Activated CD4-positive, alpha-beta T cell treated with anti-CD3 and anti-CD28 coated beads, Interleukin-2, amount 10 ng/mL, durations not matched to agents 24 days and 14 days (primary cell): ENCODE measurements at regions not wholly inside any gene's neighbourhood (a gene's known extent, or its start where the extent isn't known, plus 50 kb on each side); places are given as distances from the start of the nearest gene placed in this dataset.

ENCODE experiments used
- DNase-seq: peaks from one replicate; pipeline ENCODE4 v3.0.0; 2022
- H3K27ac Mint-ChIP-seq: one replicate; pipeline ENCODE4 v1.8.0; 2022; ENCODE audit warnings: mild to moderate bottlenecking, mixed read lengths
- H3K27me3 Mint-ChIP-seq: one replicate; pipeline ENCODE4 v1.8.0; 2022; ENCODE audit warnings: mixed read lengths
- H3K36me3 Mint-ChIP-seq: one replicate; pipeline ENCODE4 v1.8.0; 2022; ENCODE audit warnings: low read depth, mild to moderate bottlenecking, mixed read lengths
- H3K4me1 Mint-ChIP-seq: one replicate; pipeline ENCODE4 v1.8.0; 2021; ENCODE audit warnings: mixed read lengths
- H3K4me3 Mint-ChIP-seq: one replicate; pipeline ENCODE4 v1.8.0; 2022; ENCODE audit warnings: mild to moderate bottlenecking, moderate library complexity, mixed read lengths
- H3K9me3 Mint-ChIP-seq: one replicate; pipeline ENCODE4 v1.8.0; 2021; ENCODE audit warnings: mixed read lengths
- intact Hi-C: fragments of 100-400 bp; cut with micrococcal nuclease; formaldehyde crosslinking; loops from one replicate; pipeline ENCODE4 v1.15.1; 2023

DNA sequence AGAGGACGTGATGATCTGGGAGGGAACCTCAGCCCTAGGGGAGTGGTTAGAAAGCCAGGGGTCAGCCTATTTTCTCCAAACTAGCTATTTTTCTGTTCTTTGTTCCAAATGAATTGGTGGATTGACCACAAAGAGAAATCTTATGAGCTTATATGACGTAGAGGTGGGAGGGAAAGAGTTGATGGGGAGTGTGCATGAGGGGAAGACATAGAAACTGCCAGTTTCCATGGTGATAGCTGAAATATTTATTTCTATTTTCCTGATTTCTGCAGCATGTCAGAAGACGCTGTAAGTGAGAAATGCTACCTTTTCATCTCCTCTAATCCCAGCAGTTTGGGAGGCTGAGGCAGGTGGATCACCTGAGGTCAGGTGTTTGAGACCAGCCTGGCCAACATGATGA, 51.4 kb upstream of the CISTR start:
- no peak overlapping the region for H3K4me3 Mint-ChIP-seq
- H3K4me1 Mint-ChIP-seq: no peaks in the 10 kb centered on the region
- intact Hi-C loops: no loop called here
- DNase-seq: no peak
- H3K27me3 Mint-ChIP-seq: peaks cover 47% of the 10 kb centered on the region
- H3K36me3 Mint-ChIP-seq: no peaks in the 10 kb centered on the region
- H3K9me3 Mint-ChIP-seq: no peaks in the 10 kb centered on the region
- no peak overlapping the region for H3K27ac Mint-ChIP-seq

DNA sequence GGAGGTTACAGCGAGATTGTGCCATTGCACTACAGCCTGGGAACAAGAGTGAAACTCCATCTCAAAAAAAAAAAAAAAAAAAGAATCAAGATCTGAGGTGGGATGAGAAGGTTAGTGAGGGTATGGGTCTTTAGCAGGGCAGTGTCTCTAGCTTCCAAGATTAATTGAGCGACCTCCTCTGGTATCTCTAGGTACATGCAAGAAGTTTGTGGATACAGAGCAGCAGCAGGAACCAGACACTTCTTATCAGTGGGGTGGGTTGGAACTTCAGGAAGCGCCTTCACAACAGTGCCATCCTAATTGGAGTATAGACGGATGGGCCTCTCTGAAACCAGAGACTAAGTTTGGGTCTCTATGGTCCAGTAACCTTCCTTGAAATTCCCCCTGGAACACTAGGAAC, 51.9 kb upstream of the CISTR start:
- Mint-ChIP-seq H3K4me1 (no peaks in the 10 kb centered on the region), H3K9me3 (no peaks in the 10 kb centered on the region), H3K27ac (no peak overlapping the region), H3K36me3 (no peaks in the 10 kb centered on the region), H3K4me3 (no peak overlapping the region), H3K27me3 (peaks cover 43% of the 10 kb centered on the region)
- no peak for DNase-seq
- intact Hi-C loops: no loop called here

DNA sequence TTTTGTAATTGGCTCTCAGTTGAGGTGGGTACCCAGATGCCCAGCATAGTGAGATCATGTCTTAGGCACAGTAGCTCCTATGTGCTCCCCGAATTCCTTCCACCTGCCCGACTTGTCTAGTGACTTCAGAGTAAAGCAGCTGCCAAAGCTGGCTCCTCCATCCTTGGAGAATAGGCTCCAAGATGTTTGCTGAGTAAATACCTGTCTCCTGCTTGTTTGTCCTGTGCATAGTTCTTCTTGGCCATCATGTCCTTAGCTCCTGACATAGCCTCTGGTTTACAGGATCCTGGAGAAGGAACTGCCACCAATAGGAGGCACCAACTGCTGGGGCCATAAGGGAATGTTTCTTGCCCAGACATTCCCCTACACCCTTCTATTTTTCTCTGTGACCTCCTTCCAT, 52.6 kb upstream of the CISTR start:
- no peak overlapping the region for H3K27ac Mint-ChIP-seq
- H3K4me1 Mint-ChIP-seq: no peaks in the 10 kb centered on the region
- no peaks in the 10 kb centered on the region for H3K36me3 Mint-ChIP-seq
- intact Hi-C loops: no loop called here
- no peaks in the 10 kb centered on the region for H3K9me3 Mint-ChIP-seq
- no peak overlapping the region for H3K4me3 Mint-ChIP-seq
- DNase-seq: no peak
- H3K27me3 Mint-ChIP-seq: peaks cover 36% of the 10 kb centered on the region

DNA sequence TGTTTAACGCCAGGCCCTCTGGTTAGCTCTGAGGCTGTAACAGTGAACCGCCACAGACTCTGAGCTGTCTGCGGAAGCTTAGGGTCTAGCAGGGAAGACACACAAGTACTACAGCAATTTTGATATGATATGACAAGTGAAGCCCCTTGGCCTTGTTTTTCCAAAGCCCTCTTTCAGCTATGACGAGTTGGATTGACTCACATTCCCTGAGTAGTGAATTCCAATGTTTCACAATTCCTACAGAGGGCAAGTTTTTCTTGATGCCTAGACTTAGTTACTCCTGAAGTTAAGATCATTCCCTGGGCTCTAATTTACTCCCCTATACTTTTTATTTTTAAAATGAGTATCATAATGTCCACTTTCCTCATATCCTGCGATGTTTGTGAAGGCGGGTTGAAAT, 53.3 kb upstream of the CISTR start:
- Mint-ChIP-seq H3K4me1 (no peaks in the 10 kb centered on the region), H3K4me3 (no peak overlapping the region), H3K36me3 (no peaks in the 10 kb centered on the region), H3K27me3 (peaks cover 36% of the 10 kb centered on the region), H3K9me3 (no peaks in the 10 kb centered on the region), H3K27ac (no peak overlapping the region)
- intact Hi-C loops: no loop called here
- DNase-seq: no peak

DNA sequence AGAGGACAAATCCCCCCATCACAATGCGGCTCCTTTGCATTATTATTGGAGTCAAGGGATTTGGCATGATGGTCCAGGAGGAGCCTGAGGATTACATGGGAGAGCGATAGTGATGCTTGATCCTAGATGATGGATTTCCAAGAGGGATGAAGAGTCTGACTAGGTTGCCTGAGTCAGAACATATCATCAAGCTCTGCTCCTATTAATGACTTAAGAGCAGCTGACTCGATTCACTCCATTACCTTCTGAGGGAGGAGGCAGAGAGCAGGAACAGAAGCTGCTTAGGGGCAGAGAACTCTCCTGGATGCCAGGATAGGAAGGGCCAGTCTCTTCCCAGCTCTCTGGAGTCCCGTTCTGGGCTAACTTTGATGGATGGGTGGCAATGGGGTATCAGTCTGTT, 54.0 kb upstream of the CISTR start:
- peaks cover 35% of the 10 kb centered on the region for H3K27me3 Mint-ChIP-seq
- no peaks in the 10 kb centered on the region for H3K4me1 Mint-ChIP-seq
- intact Hi-C loops: no loop called here
- H3K36me3 Mint-ChIP-seq: no peaks in the 10 kb centered on the region
- no peak for DNase-seq
- H3K27ac Mint-ChIP-seq: no peak overlapping the region
- H3K9me3 Mint-ChIP-seq: no peaks in the 10 kb centered on the region
- H3K4me3 Mint-ChIP-seq: no peak overlapping the region

DNA sequence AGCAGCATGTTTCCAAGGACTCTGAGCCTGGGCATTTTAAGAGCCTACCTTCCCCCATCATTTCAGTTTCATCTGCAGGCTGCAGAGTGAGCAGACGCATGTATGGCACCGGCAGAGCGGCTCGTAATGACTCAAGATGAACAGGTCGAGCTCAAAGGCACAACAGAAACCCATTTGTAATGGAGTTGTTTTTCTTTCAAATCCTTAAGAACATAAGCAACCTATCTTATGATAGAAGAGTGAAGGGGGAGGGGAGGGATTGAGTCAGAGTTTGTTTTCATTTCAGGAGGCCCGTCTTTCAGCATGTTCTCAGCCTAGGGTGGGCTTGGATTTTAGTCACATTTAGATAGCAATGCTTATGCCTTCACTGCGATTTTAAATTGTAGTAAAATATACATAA, 54.9 kb upstream of the CISTR start:
- no peak for DNase-seq
- Mint-ChIP-seq H3K4me3 (no peak overlapping the region), H3K36me3 (no peaks in the 10 kb centered on the region), H3K4me1 (no peaks in the 10 kb centered on the region), H3K9me3 (no peaks in the 10 kb centered on the region), H3K27me3 (peaks cover 28% of the 10 kb centered on the region), H3K27ac (no peak overlapping the region)
- intact Hi-C loops: no loop called here

DNA sequence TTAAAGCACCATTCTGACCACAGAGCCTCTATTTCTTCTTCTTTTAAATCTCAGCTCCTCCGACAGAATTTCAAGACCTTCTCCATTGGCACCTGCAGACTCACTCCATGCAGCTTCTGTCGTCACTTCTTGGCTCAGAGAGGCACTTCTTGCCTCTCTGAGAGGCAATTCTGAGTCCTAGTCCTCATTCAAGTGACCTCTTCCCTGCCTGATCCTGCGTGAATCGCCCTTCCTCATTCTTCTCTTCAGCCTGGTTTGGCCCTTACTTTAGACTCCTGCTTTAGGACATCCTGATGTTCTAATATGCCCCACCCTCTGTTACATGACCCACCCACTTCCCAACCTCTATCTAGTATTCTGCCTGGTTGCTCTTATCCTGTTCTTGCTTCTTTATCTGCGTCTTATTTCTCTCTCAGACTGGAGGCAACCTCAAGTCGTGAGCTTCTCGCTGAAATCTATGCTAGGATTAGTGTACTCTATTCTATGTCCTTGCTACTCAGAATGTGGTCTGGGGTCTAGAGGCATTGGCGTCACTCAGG, 55.6 kb upstream of the CISTR start:
- no peak for DNase-seq
- Mint-ChIP-seq H3K9me3 (no peaks in the 10 kb centered on the region), H3K4me1 (no peaks in the 10 kb centered on the region), H3K4me3 (no peak overlapping the region), H3K27me3 (peaks cover 28% of the 10 kb centered on the region), H3K36me3 (no peaks in the 10 kb centered on the region), H3K27ac (no peak overlapping the region)
- intact Hi-C loops: no loop called here

DNA sequence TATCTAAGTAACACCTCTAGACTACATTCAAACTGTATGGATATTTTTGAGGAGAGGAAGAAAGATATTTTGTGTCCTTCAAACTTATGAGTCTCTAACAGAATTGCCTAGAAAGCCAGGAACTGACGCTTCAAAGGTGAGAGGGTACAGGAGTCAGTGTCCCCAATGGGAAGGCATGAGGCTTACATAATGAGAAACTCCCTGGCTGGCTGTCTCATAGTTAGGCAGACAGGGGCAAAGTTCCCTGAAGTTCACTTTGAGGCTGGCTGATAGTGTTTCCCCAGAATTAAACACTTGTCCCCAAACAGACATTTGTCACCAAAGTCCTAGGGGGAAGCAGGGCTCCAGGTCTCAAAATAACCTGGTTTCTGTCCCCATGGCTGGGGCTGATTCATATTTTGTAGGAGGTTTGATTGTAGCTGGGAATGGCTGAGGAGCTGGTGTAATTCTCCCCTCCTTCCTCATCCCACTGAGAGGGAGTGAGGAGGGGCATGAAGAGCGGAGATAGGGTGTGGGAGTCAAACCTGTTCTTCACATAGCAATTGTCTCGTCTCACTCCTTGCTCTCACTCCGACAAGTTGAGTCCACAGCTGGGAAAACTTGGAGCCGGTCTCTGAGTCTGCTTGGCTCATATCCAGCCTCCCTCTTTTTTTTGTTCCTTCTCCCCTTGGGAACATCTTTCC, 56.4 kb upstream of the CISTR start:
- no peaks in the 10 kb centered on the region for H3K9me3 Mint-ChIP-seq
- no peaks in the 10 kb centered on the region for H3K4me1 Mint-ChIP-seq
- no peak overlapping the region for H3K4me3 Mint-ChIP-seq
- H3K27me3 Mint-ChIP-seq: peaks cover 24% of the 10 kb centered on the region
- no peak overlapping the region for H3K27ac Mint-ChIP-seq
- no peak for DNase-seq
- H3K36me3 Mint-ChIP-seq: no peaks in the 10 kb centered on the region
- intact Hi-C loops: no loop called here

DNA sequence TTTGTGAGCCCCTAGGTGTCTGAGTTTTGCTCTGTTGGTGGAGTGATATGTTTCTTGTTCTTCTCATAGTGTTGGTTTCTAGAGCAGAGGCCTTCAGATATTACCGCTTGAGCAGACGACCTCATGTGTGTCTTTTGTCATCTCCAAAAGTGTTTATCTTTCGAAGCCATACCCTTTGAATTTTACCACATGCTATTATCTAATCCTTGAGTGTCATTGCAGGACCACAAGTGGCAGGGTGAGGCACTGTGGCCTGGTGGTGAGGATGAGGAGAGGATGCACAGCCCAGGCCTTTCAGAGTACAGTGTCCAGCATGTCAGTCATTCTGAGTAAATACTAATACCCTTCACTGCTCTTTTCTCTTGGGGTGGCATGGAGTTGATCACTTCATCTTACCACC, 57.2 kb upstream of the CISTR start:
- no peak overlapping the region for H3K4me3 Mint-ChIP-seq
- H3K4me1 Mint-ChIP-seq: no peaks in the 10 kb centered on the region
- H3K36me3 Mint-ChIP-seq: no peaks in the 10 kb centered on the region
- no peaks in the 10 kb centered on the region for H3K9me3 Mint-ChIP-seq
- no peak overlapping the region for H3K27ac Mint-ChIP-seq
- peaks cover 22% of the 10 kb centered on the region for H3K27me3 Mint-ChIP-seq
- DNase-seq: no peak
- intact Hi-C loops: no loop called here

DNA sequence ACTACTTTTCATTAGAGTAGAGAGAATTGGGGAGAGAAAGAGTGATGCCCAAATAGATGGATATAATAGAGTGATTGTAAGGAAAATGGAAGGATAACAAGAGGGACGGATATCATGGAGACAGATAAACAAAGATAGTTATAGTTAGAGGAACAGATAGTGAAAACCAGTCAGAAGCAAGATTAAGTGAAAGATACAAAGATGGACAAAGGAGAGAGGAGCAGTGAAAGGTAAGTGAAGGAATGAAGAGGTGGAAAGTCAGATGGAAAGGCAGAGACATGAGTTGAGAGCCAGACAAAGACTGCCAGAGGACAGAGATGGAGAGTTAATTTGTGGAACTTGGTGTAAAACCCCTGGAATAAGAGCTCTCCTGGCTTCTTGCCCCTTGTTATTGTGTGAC, 59.2 kb upstream of the CISTR start:
- Mint-ChIP-seq H3K27ac (no peak overlapping the region), H3K27me3 (peaks cover 16% of the 10 kb centered on the region), H3K4me3 (no peak overlapping the region)

DNA sequence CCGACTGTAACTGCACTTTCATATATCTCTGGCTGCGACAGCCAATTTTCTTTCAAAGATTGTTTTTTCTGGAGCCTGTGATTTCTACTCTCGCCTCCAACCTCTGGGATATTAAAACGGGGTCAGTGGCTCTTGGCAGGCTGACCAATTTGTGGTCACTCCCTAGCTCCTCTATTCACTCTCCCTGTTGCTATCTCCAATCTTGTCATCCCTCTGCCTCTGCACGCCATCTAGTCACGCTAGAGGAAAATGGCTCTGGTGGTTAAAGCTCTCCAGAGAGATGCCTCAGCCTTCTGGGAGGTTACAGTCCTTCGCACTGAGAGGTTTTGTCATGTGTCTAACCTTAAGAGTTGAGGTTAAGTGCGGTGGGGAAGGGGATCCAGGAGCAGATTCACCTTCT, 59.8 kb upstream of the CISTR start:
- H3K4me3 Mint-ChIP-seq: no peak overlapping the region
- H3K27me3 Mint-ChIP-seq: peaks cover 19% of the 10 kb centered on the region
- no peaks in the 10 kb centered on the region for H3K4me1 Mint-ChIP-seq
- H3K36me3 Mint-ChIP-seq: no peaks in the 10 kb centered on the region
- intact Hi-C loops: no loop called here
- DNase-seq: no peak
- H3K9me3 Mint-ChIP-seq: no peaks in the 10 kb centered on the region
- H3K27ac Mint-ChIP-seq: no peak overlapping the region

More for the DNA sequence above, 59.2 kb upstream of the CISTR start:
- Mint-ChIP-seq H3K4me1 (no peaks in the 10 kb centered on the region), H3K9me3 (no peaks in the 10 kb centered on the region), H3K36me3 (no peaks in the 10 kb centered on the region)
- intact Hi-C loops: no loop called here
- no peak for DNase-seq

DNA sequence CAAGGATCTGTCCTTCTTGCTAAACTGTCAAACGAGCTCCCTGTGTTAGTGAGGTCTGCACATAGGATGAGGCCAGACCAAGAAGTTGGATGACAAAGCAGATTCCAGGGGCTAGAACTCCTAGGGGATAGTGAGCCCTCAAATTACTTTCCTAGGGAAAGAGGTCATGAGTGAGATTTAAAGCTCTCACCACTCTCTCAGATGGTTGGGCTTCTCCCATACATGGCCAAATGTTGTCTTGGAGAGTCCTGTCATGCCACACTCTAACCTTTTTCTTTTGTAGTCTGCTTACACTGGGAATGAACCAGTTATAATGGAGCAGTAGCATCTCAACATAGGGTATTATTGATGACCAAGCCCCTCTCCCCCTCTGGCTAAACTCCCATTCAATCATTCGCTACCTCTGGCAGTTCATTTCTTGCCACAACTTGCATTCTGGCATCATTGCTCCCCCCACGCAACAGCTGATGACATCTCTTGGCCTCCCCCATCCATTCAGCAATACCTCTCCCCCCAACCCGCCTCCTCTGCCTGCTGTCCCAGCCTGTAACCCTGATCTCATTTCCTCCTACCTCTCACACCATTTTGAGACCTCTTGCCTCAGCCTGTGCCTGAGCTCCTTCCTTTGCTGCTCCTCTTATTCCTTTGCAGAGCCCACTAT, 64.7 kb upstream of the CISTR start:
- no peaks in the 10 kb centered on the region for H3K36me3 Mint-ChIP-seq
- no peaks in the 10 kb centered on the region for H3K9me3 Mint-ChIP-seq
- intact Hi-C loops: no loop called here
- no peaks in the 10 kb centered on the region for H3K4me1 Mint-ChIP-seq
- peaks cover 45% of the 10 kb centered on the region for H3K27me3 Mint-ChIP-seq
- DNase-seq: no peak
- no peak overlapping the region for H3K4me3 Mint-ChIP-seq
- H3K27ac Mint-ChIP-seq: no peak overlapping the region

DNA sequence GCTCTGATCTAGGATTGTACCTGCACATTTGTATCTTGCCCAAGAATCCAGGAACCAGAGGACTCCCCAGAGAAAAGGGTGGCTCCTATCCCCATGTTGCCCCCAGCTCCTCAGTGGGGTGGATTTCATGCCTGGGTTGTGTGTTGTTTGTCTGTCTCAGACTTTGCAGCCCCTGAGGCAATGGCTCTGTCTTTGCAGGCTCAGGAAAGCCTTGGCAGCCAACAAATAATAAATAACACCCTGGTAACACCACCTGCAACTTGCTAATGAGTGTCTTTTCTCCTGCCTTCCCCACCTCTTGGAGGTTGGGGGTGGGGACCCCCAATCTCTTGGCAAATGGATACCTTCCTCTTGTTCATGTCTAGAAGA, 65.2 kb upstream of the CISTR start:
- Mint-ChIP-seq H3K27me3 (peaks cover 50% of the 10 kb centered on the region), H3K4me3 (no peak overlapping the region), H3K4me1 (no peaks in the 10 kb centered on the region), H3K27ac (no peak overlapping the region), H3K9me3 (no peaks in the 10 kb centered on the region), H3K36me3 (no peaks in the 10 kb centered on the region)
- intact Hi-C loops: no loop called here
- DNase-seq: no peak

DNA sequence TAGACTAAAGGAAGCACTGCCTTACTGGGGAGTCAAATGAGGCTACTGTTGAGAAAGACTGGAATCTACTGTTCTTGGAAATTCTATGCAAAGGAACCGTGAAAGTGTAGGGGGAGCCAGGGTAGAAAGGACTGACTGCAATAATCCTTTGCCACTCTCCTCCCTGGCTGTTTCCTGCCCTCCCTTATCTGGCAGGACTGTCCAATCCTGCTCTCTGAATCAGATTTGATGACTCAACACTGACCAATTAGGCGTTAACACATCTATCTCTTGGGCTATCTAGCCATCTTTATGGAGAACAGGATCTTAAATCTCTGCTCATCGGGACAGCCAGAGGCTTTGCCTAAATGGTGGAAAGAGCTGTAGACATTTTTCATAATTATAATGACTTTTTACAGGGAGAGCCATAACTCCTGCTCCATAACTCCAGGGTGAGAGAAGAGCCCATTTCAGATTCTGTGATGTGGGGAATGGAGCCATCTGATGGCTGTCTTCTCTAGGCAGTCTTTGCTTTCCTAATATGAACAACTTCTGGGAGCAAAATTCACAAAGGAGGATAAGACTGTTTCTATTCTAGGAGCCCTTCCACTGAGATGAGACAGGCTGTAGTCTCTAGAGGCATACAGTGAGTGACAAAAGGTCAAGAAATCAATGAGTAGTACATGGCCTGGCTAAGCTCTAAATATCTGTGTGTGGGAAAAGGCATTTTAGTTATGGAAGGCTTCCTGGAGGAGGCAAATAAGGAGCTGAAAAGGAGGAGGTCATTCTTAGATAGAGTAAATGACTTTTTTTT, 68.9 kb upstream of the CISTR start:
- Mint-ChIP-seq H3K27ac (no peak overlapping the region), H3K27me3 (peaks cover 64% of the 10 kb centered on the region), H3K4me1 (no peaks in the 10 kb centered on the region)

More for the DNA sequence above, 68.9 kb upstream of the CISTR start:
- Mint-ChIP-seq H3K9me3 (no peaks in the 10 kb centered on the region), H3K4me3 (no peak overlapping the region), H3K36me3 (no peaks in the 10 kb centered on the region)
- intact Hi-C loops: no loop called here
- DNase-seq: no peak
